Endothelial cell of umbilical vein (primary cell): ENCODE measurements at regions not wholly inside any gene's neighbourhood (a gene's known extent, or its start where the extent isn't known, plus 50 kb on each side); places are given as distances from the start of the nearest gene placed in this dataset.

Source experiments
- GATA2 ChIP-seq: IDR thresholded peaks from 2 replicates; pipeline ENCODE4 v1.7.0; 2011; ENCODE audit warnings: low read depth, mild to moderate bottlenecking, moderate library complexity, mixed read lengths, low read length; ENCODE audit not compliant: insufficient read length, insufficient read depth
- JUN ChIP-seq: IDR thresholded peaks from 2 replicates; pipeline ENCODE4 v1.6.1; 2011; ENCODE audit warnings: borderline replicate concordance, low read depth; ENCODE audit not compliant: insufficient read length, insufficient read depth
- MYC ChIP-seq: IDR thresholded peaks from one replicate; pipeline ENCODE4 v1.6.1; 2011; ENCODE audit warnings: mild to moderate bottlenecking, low read depth, low read length
- POLR2A ChIP-seq: IDR thresholded peaks from 2 replicates; pipeline ENCODE4 v1.6.1; 2012; ENCODE audit warnings: low read depth, mild to moderate bottlenecking, control low read depth, low read length
- POLR2AphosphoS5 ChIP-seq: IDR thresholded peaks from 2 replicates; pipeline ENCODE4 v1.6.1; 2012; ENCODE audit warnings: low read depth, mild to moderate bottlenecking, control low read depth, low read length, moderate library complexity; ENCODE audit not compliant: insufficient read depth
- TF ChIP-seq, protein P1 (sequence below), 2 donors: IDR thresholded peaks; 1 replicate in 1 of 2; 2 replicates in 1 of 2; pipeline ENCODE4 v1.5.1; 2011; ENCODE audit warnings: low read length in 2 of 2, mild to moderate bottlenecking in 2 of 2, moderate library complexity in 2 of 2, control low read depth in 1 of 2, inconsistent platforms in 1 of 2, low read depth in 1 of 2; ENCODE audit not compliant: insufficient read depth in 1 of 2; ENCODE audit errors: extremely low read depth in 1 of 2

DNA sequence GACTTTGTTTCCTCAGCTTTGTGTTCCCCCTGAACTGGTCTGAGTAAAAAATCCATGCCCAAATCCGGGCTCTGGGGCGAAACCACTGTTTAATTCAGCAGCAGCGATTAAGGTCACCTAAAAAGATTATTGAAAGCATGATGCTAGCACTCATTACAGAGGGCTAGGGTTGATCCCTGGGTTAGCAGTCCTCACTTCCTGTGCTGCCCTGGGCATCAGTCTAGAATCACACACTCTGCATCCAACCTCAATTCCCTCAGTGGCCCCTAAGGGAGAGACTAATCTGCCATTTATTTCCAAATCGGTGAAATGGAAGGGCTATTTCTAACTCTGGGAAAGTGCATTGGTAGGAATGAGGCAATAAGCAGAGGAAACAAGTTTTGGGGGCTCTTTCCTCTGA, 107.2 kb downstream of the BTG1 start:
- no peak for TF ChIP-seq POLR2A
- TF ChIP-seq, protein P1, sequence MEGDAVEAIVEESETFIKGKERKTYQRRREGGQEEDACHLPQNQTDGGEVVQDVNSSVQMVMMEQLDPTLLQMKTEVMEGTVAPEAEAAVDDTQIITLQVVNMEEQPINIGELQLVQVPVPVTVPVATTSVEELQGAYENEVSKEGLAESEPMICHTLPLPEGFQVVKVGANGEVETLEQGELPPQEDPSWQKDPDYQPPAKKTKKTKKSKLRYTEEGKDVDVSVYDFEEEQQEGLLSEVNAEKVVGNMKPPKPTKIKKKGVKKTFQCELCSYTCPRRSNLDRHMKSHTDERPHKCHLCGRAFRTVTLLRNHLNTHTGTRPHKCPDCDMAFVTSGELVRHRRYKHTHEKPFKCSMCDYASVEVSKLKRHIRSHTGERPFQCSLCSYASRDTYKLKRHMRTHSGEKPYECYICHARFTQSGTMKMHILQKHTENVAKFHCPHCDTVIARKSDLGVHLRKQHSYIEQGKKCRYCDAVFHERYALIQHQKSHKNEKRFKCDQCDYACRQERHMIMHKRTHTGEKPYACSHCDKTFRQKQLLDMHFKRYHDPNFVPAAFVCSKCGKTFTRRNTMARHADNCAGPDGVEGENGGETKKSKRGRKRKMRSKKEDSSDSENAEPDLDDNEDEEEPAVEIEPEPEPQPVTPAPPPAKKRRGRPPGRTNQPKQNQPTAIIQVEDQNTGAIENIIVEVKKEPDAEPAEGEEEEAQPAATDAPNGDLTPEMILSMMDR (IDR thresholded peaks at IDR 0.05; ENCODE audit: extremely low read depth in 1 of 2, insufficient read depth in 1 of 2, low read depth in 1 of 2, low read length in 2 of 2): no peak
- TF ChIP-seq POLR2AphosphoS5: no peak
- no peak for TF ChIP-seq MYC
- no peak for TF ChIP-seq GATA2
- TF ChIP-seq JUN: no peak
